Subcutaneous abdominal adipose tissue (tissue), 5 donors: ENCODE measurements at regions not wholly inside any gene's neighbourhood (a gene's known extent, or its start where the extent isn't known, plus 50 kb on each side); places are given as distances from the start of the nearest gene placed in this dataset.
"Not testable (repeated sequence)": the region's sequence is repeated elsewhere in the genome, so short reads cannot be mapped to it uniquely, and the experiment has no call there.

Experiments
- H3K27ac ChIP-seq: one replicate; pipeline ENCODE4 v1.7.0; 2013; ENCODE audit warnings: low read depth, mild to moderate bottlenecking, inconsistent platforms, low read length, moderate library complexity
- H3K27me3 ChIP-seq, 5 donors: one replicate each; pipeline ENCODE4 v1.7.0; 2013; ENCODE audit warnings: low read length in 5 of 5, inconsistent platforms in 1 of 5; ENCODE audit not compliant: control insufficient read depth in 5 of 5, insufficient read depth in 4 of 5
- H3K36me3 ChIP-seq, 5 donors: one replicate each; pipeline ENCODE4 v1.7.0; 2013; ENCODE audit warnings: low read length in 5 of 5; ENCODE audit not compliant: control insufficient read depth in 5 of 5, insufficient read depth in 5 of 5
- H3K4me1 ChIP-seq, 5 donors: one replicate each; pipeline ENCODE4 v1.7.0; 2013; ENCODE audit warnings: low read length in 5 of 5, mild to moderate bottlenecking in 3 of 5, moderate library complexity in 1 of 5; ENCODE audit not compliant: control insufficient read depth in 5 of 5, insufficient read depth in 5 of 5
- H3K4me3 ChIP-seq, 5 donors: one replicate each; pipeline ENCODE4 v1.7.0; 2013; ENCODE audit warnings: low read length in 5 of 5, low read depth in 1 of 5
- H3K9ac ChIP-seq, 5 donors: one replicate each; pipeline ENCODE4 v1.7.0; 2013; ENCODE audit warnings: low read length in 5 of 5, mild to moderate bottlenecking in 4 of 5, moderate library complexity in 3 of 5
- H3K9me3 ChIP-seq, 5 donors: one replicate each; pipeline ENCODE4 v1.7.0; 2013; ENCODE audit warnings: low read length in 5 of 5; ENCODE audit not compliant: control insufficient read depth in 5 of 5
- donor health status: healthy.
- donor health status: healthy.
- donor health status: healthy.
- donor health status: healthy.
- donor health status: healthy.

DNA sequence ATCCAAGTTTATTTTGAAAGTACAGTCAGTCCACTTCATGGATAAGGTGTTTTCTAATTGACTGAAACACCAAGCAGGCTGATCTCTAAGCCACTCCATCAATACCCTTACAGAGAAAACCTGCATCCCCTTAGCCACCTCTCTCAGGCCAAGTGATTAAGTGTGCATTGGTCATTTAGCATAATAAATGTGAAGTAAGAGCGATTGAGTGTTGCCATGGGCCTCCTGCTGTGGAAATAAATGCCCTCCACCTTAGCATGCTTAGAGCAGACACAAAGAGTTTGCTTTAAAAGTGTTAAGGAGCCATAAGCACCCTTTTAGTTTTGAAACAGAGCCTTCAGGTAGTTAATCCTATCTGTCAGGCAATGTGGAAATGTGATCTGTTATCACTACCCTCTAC lies 386.5 kb downstream of the GPAT3 start:
- Histone ChIP-seq H3K9me3 (peaks cover 0 to 3% (median 0%) of the 10 kb centered on the region in 5 donors), H3K27me3 (no peaks in the 10 kb centered on the region), H3K27ac (no peak overlapping the region), H3K9ac (no peak overlapping the region), H3K4me3 (no peak overlapping the region), H3K4me1 (peaks cover 0 to 10% (median 0%) of the 10 kb centered on the region in 5 donors), H3K36me3 (no peaks in the 10 kb centered on the region)

DNA sequence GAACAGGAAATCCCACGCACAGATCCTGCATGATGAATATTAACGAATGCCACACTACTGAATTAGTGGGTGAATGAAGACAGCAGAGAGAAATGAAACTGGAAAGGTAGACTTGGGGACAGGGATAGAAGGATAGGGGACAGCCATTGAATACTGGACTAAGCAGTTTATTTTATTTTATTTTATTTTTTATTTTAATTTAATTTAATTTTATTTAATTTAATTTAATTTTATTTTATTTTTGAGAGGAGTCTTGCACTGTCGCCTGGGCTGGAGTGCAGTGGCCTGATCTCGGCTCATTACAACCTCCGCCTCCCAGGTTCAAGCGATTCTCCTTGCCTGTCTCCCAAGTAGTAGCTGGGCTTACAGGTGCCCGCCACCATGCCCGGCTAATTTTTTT lies 385.2 kb downstream of the GPAT3 start:
- peaks cover 0 to 3% (median 0%) of the 10 kb centered on the region in 5 donors for H3K9me3 ChIP-seq
- no peak overlapping the region for H3K9ac ChIP-seq
- no peaks in the 10 kb centered on the region for H3K27me3 ChIP-seq
- peaks cover 0 to 10% (median 0%) of the 10 kb centered on the region in 5 donors for H3K4me1 ChIP-seq
- H3K36me3 ChIP-seq = no peaks in the 10 kb centered on the region
- H3K27ac ChIP-seq = no peak overlapping the region
- H3K4me3 ChIP-seq = no peak overlapping the region

DNA sequence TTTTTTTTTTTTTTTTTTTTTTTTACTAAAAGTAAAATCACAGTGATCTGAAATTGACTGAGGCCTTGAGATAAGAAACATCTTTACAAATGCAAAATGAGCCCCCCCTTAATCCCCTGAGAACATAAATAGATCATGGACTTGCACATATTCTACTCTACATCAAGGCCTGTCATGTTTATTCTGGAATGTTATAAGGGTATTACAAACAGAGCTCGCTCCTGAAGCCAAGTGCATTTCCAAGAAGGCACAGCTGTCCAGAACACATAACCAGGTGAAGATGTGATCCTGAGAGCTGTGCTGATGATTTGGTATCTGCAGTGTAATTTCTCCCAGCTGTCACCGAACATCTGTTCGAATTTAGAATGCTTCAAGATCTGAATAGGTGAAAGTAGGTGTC lies 384.5 kb downstream of the GPAT3 start:
- no peak overlapping the region for H3K9ac ChIP-seq
- H3K27me3 ChIP-seq = no peaks in the 10 kb centered on the region
- H3K27ac ChIP-seq = no peak overlapping the region
- H3K36me3 ChIP-seq = no peaks in the 10 kb centered on the region
- no peak overlapping the region for H3K4me3 ChIP-seq
- peaks cover 0 to 3% (median 0%) of the 10 kb centered on the region in 5 donors for H3K9me3 ChIP-seq
- peaks cover 0 to 15% (median under 1%) of the 10 kb centered on the region in 5 donors for H3K4me1 ChIP-seq

DNA sequence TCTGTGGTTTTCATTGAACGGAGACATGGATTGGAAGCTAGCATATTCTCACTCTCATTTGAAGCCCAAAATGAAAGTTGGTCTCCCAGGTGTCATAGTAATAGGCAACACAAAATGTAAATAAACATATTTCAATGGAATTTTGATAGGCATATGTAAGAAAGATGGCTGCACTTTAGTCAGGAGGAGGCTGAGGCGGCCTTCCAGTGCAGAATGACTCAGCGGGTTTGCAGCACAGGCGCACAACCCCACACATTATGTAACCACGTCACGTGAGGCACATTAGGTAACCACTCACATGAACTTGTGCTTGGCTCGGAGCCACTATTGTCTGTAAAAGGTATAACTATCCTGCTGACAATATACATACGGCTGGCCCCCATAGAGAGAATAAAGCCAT lies 381.7 kb downstream of the GPAT3 start:
- peaks cover 0 to 32% (median 9%) of the 10 kb centered on the region in 5 donors for H3K4me1 ChIP-seq
- H3K36me3 ChIP-seq = no peaks in the 10 kb centered on the region
- no peak overlapping the region for H3K4me3 ChIP-seq

DNA sequence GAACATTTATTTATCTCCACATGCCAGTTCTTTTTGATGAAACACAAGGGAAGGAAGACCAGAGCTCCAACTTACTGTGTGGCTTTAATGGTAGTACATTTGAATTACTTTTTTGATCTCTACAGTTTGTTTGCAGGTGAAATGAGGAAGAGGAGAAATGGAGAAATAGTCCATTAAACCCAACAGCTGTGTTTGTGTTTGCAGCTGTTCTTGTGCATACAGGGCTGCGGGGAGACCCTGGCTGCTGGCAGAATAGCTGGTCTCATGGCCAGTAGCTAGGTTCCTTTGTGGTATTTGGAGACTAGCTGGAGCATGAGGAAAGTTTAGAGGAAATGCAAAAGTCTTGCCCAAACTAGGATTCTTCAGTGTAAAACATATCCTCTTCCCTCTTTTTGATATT lies 374.8 kb downstream of the GPAT3 start:
- Histone ChIP-seq H3K27ac (no peak overlapping the region), H3K9ac (no peak overlapping the region), H3K9me3 (no peaks in the 10 kb centered on the region), H3K36me3 (no peaks in the 10 kb centered on the region), H3K4me1 (peaks cover 0 to 32% (median 9%) of the 10 kb centered on the region in 5 donors), H3K27me3 (no peaks in the 10 kb centered on the region), H3K4me3 (no peak overlapping the region)

More for the DNA sequence above, 381.7 kb downstream of the GPAT3 start:
- Histone ChIP-seq H3K9ac (no peak overlapping the region), H3K27me3 (no peaks in the 10 kb centered on the region), H3K9me3 (peaks cover 0 to 3% (median 0%) of the 10 kb centered on the region in 5 donors), H3K27ac (no peak overlapping the region)

DNA sequence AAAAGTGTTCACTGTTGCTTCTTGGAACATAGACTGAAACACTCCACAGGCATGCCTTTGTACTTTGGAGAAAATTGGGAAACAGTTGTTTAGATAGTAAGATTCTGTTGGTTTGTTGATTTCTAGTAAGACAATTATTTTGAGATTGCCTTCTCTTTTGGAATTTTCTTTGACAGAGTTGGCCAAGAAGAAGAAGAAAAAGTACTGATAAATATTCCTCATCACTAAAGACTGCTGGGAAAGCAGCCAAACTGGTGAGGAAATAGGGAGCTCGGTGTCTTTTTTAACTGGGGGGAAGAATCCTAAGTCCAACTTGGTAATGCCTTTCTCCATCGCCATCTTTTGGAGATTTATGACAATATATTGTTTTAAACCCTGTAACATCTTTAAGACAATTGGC lies 370.7 kb downstream of the GPAT3 start:
- peaks cover 0 to 9% (median 4%) of the 10 kb centered on the region in 5 donors for H3K4me1 ChIP-seq
- H3K27me3 ChIP-seq = no peaks in the 10 kb centered on the region
- no peak overlapping the region for H3K4me3 ChIP-seq
- H3K9me3 ChIP-seq = no peaks in the 10 kb centered on the region
- no peaks in the 10 kb centered on the region for H3K36me3 ChIP-seq
- H3K27ac ChIP-seq = no peak overlapping the region
- H3K9ac ChIP-seq = no peak overlapping the region

DNA sequence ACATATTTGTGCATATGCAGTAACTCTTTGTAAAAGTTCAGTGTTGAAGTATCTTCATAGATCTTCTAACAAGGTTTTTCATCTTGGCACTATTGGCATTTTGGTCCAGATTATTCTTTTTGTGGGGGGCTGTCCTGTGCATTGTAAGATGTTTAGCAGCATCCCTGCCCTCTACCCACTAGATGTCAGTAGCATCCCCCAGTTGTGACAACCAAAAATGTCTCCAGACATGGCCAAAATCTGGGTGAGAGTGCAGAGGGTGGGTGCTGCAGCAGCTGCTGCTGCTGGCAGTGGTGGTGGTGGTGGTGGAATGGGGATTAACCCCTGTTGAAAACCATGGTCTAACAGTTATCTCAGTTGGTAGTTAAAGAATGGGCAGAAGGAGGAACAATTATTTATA lies 370.0 kb downstream of the GPAT3 start:
- Histone ChIP-seq H3K27ac (no peak overlapping the region), H3K9me3 (no peaks in the 10 kb centered on the region), H3K27me3 (no peaks in the 10 kb centered on the region), H3K4me3 (no peak overlapping the region), H3K36me3 (no peaks in the 10 kb centered on the region), H3K4me1 (peaks cover 0 to 9% (median 4%) of the 10 kb centered on the region in 5 donors), H3K9ac (no peak overlapping the region)

DNA sequence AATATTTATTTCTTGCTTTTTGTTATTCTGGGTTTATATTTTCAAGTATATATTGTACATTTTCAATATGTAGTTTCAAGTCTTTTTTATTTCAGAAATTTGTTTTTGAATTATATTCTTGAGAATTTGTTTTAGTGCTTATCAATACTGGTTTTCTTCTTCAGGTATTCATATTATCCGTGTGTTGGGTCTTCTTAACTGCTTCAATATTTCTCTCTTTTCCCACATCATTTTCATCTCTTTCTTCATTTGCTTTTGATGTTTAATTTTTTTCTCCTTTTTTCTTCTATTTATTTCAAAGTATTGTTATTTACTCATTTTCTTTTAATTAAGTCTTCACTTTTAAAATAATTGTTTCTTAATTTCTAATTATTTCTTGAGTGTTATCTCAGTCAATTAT lies 367.8 kb downstream of the GPAT3 start:
- not testable (repeated sequence) for H3K9ac ChIP-seq, H3K27ac ChIP-seq, H3K27me3 ChIP-seq, H3K9me3 ChIP-seq, H3K4me3 ChIP-seq, H3K36me3 ChIP-seq, H3K4me1 ChIP-seq

DNA sequence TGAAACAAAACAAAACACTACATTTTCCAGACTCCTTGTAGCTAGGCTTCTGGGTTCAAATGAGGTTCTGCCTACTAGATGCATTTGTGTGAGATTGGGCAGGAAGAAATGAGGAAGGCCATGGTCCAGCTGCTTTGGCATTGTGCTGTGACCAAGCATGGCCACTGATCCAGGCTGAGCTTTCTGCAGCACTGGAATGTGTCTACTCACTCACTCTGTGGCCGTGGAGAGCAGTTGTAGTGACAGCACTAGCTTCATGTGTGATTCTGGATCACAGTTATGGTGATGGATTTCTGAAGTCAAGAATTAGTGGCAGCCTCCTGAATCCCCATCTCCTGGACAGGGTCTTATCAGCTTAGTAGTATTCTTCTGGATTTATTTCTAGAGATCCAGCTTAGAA lies 358.9 kb downstream of the GPAT3 start:
- Histone ChIP-seq H3K9me3 (peaks cover 0 to 3% (median 0%) of the 10 kb centered on the region in 5 donors), H3K4me1 (peaks cover 0 to 3% (median 0%) of the 10 kb centered on the region in 5 donors), H3K4me3 (no peak overlapping the region), H3K27me3 (no peaks in the 10 kb centered on the region), H3K9ac (no peak overlapping the region), H3K27ac (no peak overlapping the region), H3K36me3 (no peaks in the 10 kb centered on the region)

DNA sequence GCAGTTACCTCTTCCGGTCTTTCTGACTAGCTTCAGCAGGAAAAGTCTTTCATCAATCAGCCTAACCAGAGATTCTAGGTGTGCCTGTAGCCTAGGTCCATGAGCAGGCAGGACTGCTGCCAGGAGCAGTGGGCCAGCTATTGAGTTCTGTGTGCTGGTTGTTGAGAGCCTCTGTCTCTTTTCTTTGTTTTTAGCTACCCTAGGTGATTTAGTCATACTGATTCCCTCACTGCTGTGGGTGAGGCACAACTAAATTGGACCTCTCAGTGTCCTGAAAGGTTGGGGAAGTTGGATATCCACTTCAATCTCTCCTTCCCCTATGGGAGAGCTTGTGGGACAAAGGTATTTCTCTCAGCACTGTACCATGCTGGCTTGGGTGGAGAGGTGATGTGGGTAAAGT lies 354.9 kb downstream of the GPAT3 start:
- H3K9me3 ChIP-seq = peaks cover 0 to 5% (median 0%) of the 10 kb centered on the region in 5 donors
- peaks cover 0 to 3% (median 0%) of the 10 kb centered on the region in 5 donors for H3K4me1 ChIP-seq
- no peaks in the 10 kb centered on the region for H3K36me3 ChIP-seq
- H3K4me3 ChIP-seq = no peak overlapping the region
- no peaks in the 10 kb centered on the region for H3K27me3 ChIP-seq
- H3K27ac ChIP-seq = no peak overlapping the region
- no peak overlapping the region for H3K9ac ChIP-seq

DNA sequence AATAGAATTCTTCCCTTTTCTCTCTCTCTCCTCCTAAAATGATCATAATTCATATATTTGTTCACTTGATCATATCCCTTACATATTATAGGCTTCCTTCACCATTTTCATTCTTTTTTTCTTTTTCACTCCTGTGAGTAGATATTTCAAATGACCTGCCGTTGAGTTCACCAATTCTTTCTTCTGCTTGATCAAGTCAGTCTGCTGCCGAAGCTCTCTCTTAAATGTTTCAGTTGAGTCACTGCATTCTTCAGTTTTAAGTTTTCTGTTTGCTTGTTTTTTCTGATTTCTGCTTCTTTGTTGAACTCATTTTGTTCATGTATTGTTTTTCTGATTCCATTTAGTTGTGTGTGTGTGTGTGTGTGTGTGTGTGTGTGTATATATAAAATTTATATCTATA lies 354.3 kb downstream of the GPAT3 start:
- no peak overlapping the region for H3K27ac ChIP-seq
- H3K4me1 ChIP-seq = peaks cover 0 to 3% (median 0%) of the 10 kb centered on the region in 5 donors
- H3K27me3 ChIP-seq = no peaks in the 10 kb centered on the region
- no peak overlapping the region for H3K9ac ChIP-seq
- no peak overlapping the region for H3K4me3 ChIP-seq
- peaks cover 0 to 5% (median 0%) of the 10 kb centered on the region in 5 donors for H3K9me3 ChIP-seq
- H3K36me3 ChIP-seq = no peaks in the 10 kb centered on the region
